ENCODE measurements at regions not wholly inside any gene's neighbourhood (a gene's known extent, or its start where the extent isn't known, plus 50 kb on each side); places are given as distances from the start of the nearest gene placed in this dataset.

- TF ChIP-seq ZNF318 (CRISPR knock-in tag; IDR thresholded peaks at IDR 0.05), result no peak
- no peak for TF ChIP-seq E2F1 (CRISPR knock-in tag; IDR thresholded peaks at IDR 0.05)
- TF ChIP-seq IRF1 (CRISPR knock-in tag; IDR thresholded peaks at IDR 0.05; ENCODE audit: low read depth), result no peak
Observed at GRCh38 chr9:13811876-13812275, 502.1 kb downstream of the NFIB start (continued).
